ENCODE measurements at regions not wholly inside any gene's neighbourhood (a gene's known extent, or its start where the extent isn't known, plus 50 kb on each side); places are given as distances from the start of the nearest gene placed in this dataset.

- H3K27me3 ChIP-seq (ENCODE audit: control insufficient read depth in 2 of 2, insufficient read depth in 2 of 2, low read length in 2 of 2) = peaks cover 0 to 9% of the 10 kb centered on the region in 2 experiments; a peak in 4 of 5 replicates
- BruUV-seq (replicated peaks) = no TSS peak
- CTCF ChIA-PET (ENCODE audit: low intra/inter-chr PET ratio) = no interaction called here
- POLR2A ChIA-PET = interaction anchor here (0.5 kb wide), 1 partner anchor 1093 kb away, joined by 3 read pairs; no protein-coding TSS in a partner anchor
- no peak overlapping the region for H3K4me3 ChIP-seq
- H3K4me2 ChIP-seq (ENCODE audit: insufficient read depth, low read length) = no peak overlapping the region
- H3K9me3 ChIP-seq (replicated peaks; ENCODE audit: control insufficient read depth, insufficient read depth, low read depth, low read length) = no peaks in the 10 kb centered on the region
- H3K9ac ChIP-seq (ENCODE audit: insufficient read depth in 1 of 2, low read depth in 2 of 2, low read length in 2 of 2) = no peak overlapping the region
- intact Hi-C loops (cut with micrococcal nuclease) = no loop called here
- H3K79me2 ChIP-seq (ENCODE audit: control insufficient read depth, insufficient read depth, low read length) = no peaks in the 10 kb centered on the region
- no peak for FAIRE-seq
- no peaks in the 10 kb centered on the region for H3K4me1 ChIP-seq (replicated peaks in 1 of 2; ENCODE audit: control insufficient read depth in 2 of 2, insufficient read depth in 2 of 2, low read length in 2 of 2)
- H3K9me1 ChIP-seq (ENCODE audit: control insufficient read depth, insufficient read depth, low read length) = no peaks in the 10 kb centered on the region
- no peaks in the 10 kb centered on the region for H3K36me3 ChIP-seq (ENCODE audit: control insufficient read depth, insufficient read depth, low read length)
- DNase-seq (ENCODE audit: extremely low read depth in 1 of 4, low spot score in 3 of 4) = no peak
- in situ Hi-C loops (cut with MboI) = no loop called here
- ATAC-seq = no peak
- TF ChIP-seq ZNF263 (CRISPR knock-in tag; IDR thresholded peaks at IDR 0.05; ENCODE audit: borderline replicate concordance) (no peak), CREB1 (IDR thresholded peaks at IDR 0.05) (no peak), CREB1 (CRISPR knock-in tag; IDR thresholded peaks at IDR 0.05) (no peak), NR1H2 (CRISPR knock-in tag; IDR thresholded peaks at IDR 0.05) (no peak), PCBP2 (IDR thresholded peaks at IDR 0.05; ENCODE audit: low read depth, low read length, poor library complexity, severe bottlenecking) (no peak), CREB3L1 (IDR thresholded peaks at IDR 0.05; ENCODE audit: borderline replicate concordance, low read depth) (no peak), RAD51 (IDR thresholded peaks at IDR 0.05; ENCODE audit: borderline replicate concordance, low read depth) (no peak), HDAC8 (tag; IDR thresholded peaks at IDR 0.05) (no peak), THAP12 (CRISPR knock-in tag; IDR thresholded peaks at IDR 0.05) (no peak), DIDO1 (tag; IDR thresholded peaks at IDR 0.05; ENCODE audit: low read depth) (no peak), TRIM24 (IDR thresholded peaks at IDR 0.05) (no peak), MBD1 (CRISPR knock-in tag; IDR thresholded peaks at IDR 0.05) (no peak), SIN3A (IDR thresholded peaks at IDR 0.05; ENCODE audit: borderline replicate concordance in 2 of 2, control insufficient read depth in 1 of 2, low read depth in 2 of 2, low read length in 2 of 2) (no peak), RFX5 (IDR thresholded peaks at IDR 0.05; ENCODE audit: low read depth, low read length) (no peak), ZNF395 (CRISPR knock-in tag; IDR thresholded peaks at IDR 0.05) (no peak)
- H4K20me1 ChIP-seq (replicated peaks; ENCODE audit: control insufficient read depth, insufficient read depth, low read length) = no peaks in the 10 kb centered on the region
- H2AFZ ChIP-seq (ENCODE audit: low read depth, low read length) = no peak overlapping the region
- WGBS (ENCODE audit: insufficient coverage, low coverage, missing lambda C conversion rate) = 0% methylated on average over 8 of the region's 8 CpGs
- H3K27ac ChIP-seq (ENCODE audit: extremely low read depth, low read depth, low read length) = no peak overlapping the region
Measured at GRCh38 chr16:55390630-55391237, 66.7 kb downstream of the IRX6 start.
